Karpas-422 (cell line): ENCODE measurements at regions not wholly inside any gene's neighbourhood (a gene's known extent, or its start where the extent isn't known, plus 50 kb on each side); places are given as distances from the start of the nearest gene placed in this dataset.
A peak's percentile ranks its signal among the peaks of the same experiment; 100 is the strongest.
"Not testable (repeated sequence)": the region's sequence is repeated elsewhere in the genome, so short reads cannot be mapped to it uniquely, and the experiment has no call there.

Experiments used
- DNase-seq: peaks from one replicate; pipeline ENCODE4 v3.0.0-alpha.2; 2015
- H2AFZ ChIP-seq: fragments of 200-600 bp; sonication (generic); 2 replicates; pipeline ENCODE4 v1.6.1; 2014; ENCODE audit warnings: antibody characterized with exemption, low read length, mixed read lengths
- H3K27ac ChIP-seq: fragments of 200-600 bp; sonication (generic); 2 replicates; pipeline ENCODE4 v1.5.1; 2014; ENCODE audit warnings: mild to moderate bottlenecking, low read length, moderate library complexity
- H3K27me3 ChIP-seq: fragments of 200-600 bp; sonication (generic); 2 replicates; pipeline ENCODE4 v1.6.1; 2014; ENCODE audit warnings: low read length, mixed read lengths
- H3K36me3 ChIP-seq: fragments of 200-600 bp; sonication (generic); 2 replicates; pipeline ENCODE4 v1.6.1; 2014; ENCODE audit warnings: low read length, mixed read lengths; ENCODE audit not compliant: insufficient read depth
- H3K4me1 ChIP-seq: fragments of 200-600 bp; sonication (generic); 2 replicates; pipeline ENCODE4 v1.6.1; 2014; ENCODE audit warnings: mild to moderate bottlenecking, low read length, mixed read lengths
- H3K4me2 ChIP-seq: fragments of 200-600 bp; sonication (generic); 2 replicates; pipeline ENCODE4 v1.6.1; 2014; ENCODE audit warnings: low read length, low read depth, mild to moderate bottlenecking; ENCODE audit not compliant: poor library complexity, severe bottlenecking
- H3K4me3 ChIP-seq: fragments of 200-600 bp; sonication (generic); 2 replicates; pipeline ENCODE4 v1.5.1; 2014; ENCODE audit warnings: mild to moderate bottlenecking, antibody characterized with exemption, low read length, mixed read lengths
- H3K79me2 ChIP-seq: fragments of 200-600 bp; sonication (generic); 2 replicates; pipeline ENCODE4 v1.6.1; 2014; ENCODE audit warnings: mild to moderate bottlenecking, low read length, mixed read lengths
- H3K9ac ChIP-seq: fragments of 200-600 bp; sonication (generic); 2 replicates; pipeline ENCODE4 v1.6.0; 2014; ENCODE audit warnings: low read length
- H3K9me2 ChIP-seq: fragments of 200-600 bp; sonication (generic), shearing (Covaris generic); replicated peaks from 2 replicates; pipeline ENCODE4 v1.6.0; 2014; ENCODE audit warnings: mild to moderate bottlenecking, low read length, moderate library complexity; ENCODE audit not compliant: insufficient read depth
- H3K9me3 ChIP-seq: fragments of 300-700, 200-600 bp; sonication (generic); 2 replicates; pipeline ENCODE4 v1.6.1; 2014; ENCODE audit warnings: low read length, mixed read lengths
- H4K20me1 ChIP-seq: fragments of 200-600 bp; sonication (generic); 2 replicates; pipeline ENCODE4 v1.6.1; 2014; ENCODE audit warnings: mild to moderate bottlenecking, antibody characterized with exemption, low read length, low read depth; ENCODE audit not compliant: insufficient read depth

DNA sequence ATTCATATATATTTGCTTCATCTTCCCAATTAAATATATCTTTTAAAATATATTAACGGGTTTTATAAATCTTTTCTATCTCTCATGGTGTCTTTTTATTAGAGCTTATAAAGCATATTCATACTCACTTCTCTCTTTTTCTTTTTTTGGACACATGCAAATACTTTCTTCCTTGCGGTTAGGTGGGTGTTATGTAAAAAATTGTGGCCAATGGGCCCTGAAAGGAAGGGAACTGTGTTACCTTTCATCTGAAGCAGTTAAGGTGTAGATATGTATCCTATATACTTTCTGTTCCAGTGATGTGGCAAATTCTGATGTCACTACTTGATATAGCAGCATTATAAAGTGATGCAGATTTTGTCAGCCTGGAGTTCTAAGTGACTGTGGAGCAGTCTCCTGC lies 714.5 kb downstream of the PLCL1 start:
- Histone ChIP-seq H4K20me1 (no peaks in the 10 kb centered on the region), H3K27ac (no peak overlapping the region), H3K4me3 (no peak overlapping the region), H3K4me2 (peak overlapping the region; percentile 55), H3K36me3 (no peaks in the 10 kb centered on the region), H3K4me1 (peaks cover 19% of the 10 kb centered on the region), H3K79me2 (no peaks in the 10 kb centered on the region), H2AFZ (no peak overlapping the region), H3K9ac (no peak overlapping the region), H3K9me2 (no peaks in the 10 kb centered on the region), H3K9me3 (no peaks in the 10 kb centered on the region; the same call in 1 of the 2 replicates), H3K27me3 (no peaks in the 10 kb centered on the region)
- DNase-seq = peak; percentile 69

- no peak overlapping the region for H3K9ac ChIP-seq
- no peaks in the 10 kb centered on the region for H3K9me2 ChIP-seq
- H3K27ac ChIP-seq = no peak overlapping the region
- no peak overlapping the region for H3K4me3 ChIP-seq
- no peaks in the 10 kb centered on the region for H3K79me2 ChIP-seq
- no peaks in the 10 kb centered on the region; the same call in 1 of the 2 replicates for H3K9me3 ChIP-seq
- no peak overlapping the region for H3K4me2 ChIP-seq
- peaks cover 19% of the 10 kb centered on the region for H3K4me1 ChIP-seq
- no peak overlapping the region for H2AFZ ChIP-seq
- no peaks in the 10 kb centered on the region for H3K36me3 ChIP-seq
- no peaks in the 10 kb centered on the region for H4K20me1 ChIP-seq
- DNase-seq = no peak
- H3K27me3 ChIP-seq = no peaks in the 10 kb centered on the region
Observed at GRCh38 chr2:198517976-198518375, 713.6 kb downstream of the PLCL1 start.

DNA sequence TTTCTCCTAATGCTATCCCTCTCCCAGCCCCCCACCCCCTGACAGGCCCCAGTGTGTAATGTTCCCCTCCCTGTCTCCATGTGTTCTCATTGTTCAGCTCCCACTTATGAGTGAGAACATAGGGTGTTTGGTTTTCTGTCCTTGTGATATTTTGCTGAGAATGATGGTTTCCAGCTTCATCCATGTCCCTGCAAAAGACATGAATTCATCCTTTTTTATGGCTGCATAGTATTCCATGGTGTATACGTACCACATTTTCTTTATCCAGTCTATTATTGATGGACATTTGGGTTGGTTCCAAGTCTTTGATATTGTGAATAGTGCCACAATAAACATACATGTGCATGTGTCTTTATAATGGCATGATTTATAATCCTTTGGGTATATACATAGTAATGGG lies 704.2 kb downstream of the PLCL1 start:
- not testable (repeated sequence) for H3K9me2 ChIP-seq, H3K36me3 ChIP-seq, H4K20me1 ChIP-seq, H3K4me3 ChIP-seq, H2AFZ ChIP-seq, H3K79me2 ChIP-seq, DNase-seq, H3K9me3 ChIP-seq, H3K4me2 ChIP-seq, H3K4me1 ChIP-seq, H3K27ac ChIP-seq, H3K27me3 ChIP-seq, H3K9ac ChIP-seq

DNA sequence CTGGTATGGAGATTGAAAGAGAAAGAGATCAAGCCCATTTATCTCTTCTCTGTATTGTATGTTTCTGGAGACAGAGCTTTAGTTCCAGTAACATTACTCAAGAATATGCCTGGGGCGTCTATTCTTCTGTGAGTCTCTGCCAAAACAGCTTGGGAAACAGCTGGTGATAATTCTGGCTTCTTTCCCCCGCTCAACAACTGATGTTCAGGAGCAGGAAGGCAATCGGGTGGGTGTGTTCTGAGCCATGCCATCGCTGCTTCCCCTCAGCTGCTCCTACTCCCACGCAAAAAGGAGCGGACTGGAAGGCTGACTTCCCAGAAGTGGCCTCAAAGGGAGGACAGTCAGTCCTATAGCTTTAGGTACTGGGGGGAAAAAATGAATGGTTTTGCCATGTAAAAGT lies 695.1 kb downstream of the PLCL1 start:
- H3K36me3 ChIP-seq = no peaks in the 10 kb centered on the region
- no peak overlapping the region for H3K4me3 ChIP-seq
- H3K79me2 ChIP-seq = no peaks in the 10 kb centered on the region
- no peaks in the 10 kb centered on the region for H3K27me3 ChIP-seq
- no peak overlapping the region for H3K27ac ChIP-seq
- no peaks in the 10 kb centered on the region for H3K9me2 ChIP-seq
- H3K4me1 ChIP-seq = no peaks in the 10 kb centered on the region
- no peak overlapping the region for H3K9ac ChIP-seq
- no peak for DNase-seq
- H4K20me1 ChIP-seq = no peaks in the 10 kb centered on the region
- H2AFZ ChIP-seq = no peak overlapping the region
- H3K4me2 ChIP-seq = no peak overlapping the region
- no peaks in the 10 kb centered on the region for H3K9me3 ChIP-seq

DNA sequence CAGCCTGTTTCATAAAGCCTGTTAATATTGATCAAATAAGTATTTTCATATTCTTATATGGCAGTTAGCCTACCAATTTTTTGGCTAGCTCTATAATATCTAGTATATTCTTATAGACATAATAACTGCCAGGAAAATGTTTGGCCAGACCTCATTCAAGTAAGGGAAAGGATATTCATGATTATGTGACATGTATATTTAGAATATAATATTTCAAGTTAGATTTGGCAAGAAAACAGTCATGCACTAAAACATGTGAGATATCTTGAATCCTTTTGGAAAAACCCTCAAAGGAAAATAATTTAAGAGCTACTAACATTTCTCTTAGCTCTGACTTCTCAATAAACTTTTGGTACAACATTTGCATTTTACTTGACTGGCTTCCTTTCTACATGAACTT lies 694.1 kb downstream of the PLCL1 start:
- Histone ChIP-seq H3K4me3 (no peak overlapping the region), H3K9me2 (no peaks in the 10 kb centered on the region), H3K27me3 (no peaks in the 10 kb centered on the region), H3K27ac (no peak overlapping the region), H3K4me1 (no peaks in the 10 kb centered on the region), H3K79me2 (no peaks in the 10 kb centered on the region), H2AFZ (no peak overlapping the region), H3K4me2 (no peak overlapping the region), H4K20me1 (no peaks in the 10 kb centered on the region), H3K9me3 (no peaks in the 10 kb centered on the region), H3K9ac (no peak overlapping the region), H3K36me3 (no peaks in the 10 kb centered on the region)
- no peak for DNase-seq

DNA sequence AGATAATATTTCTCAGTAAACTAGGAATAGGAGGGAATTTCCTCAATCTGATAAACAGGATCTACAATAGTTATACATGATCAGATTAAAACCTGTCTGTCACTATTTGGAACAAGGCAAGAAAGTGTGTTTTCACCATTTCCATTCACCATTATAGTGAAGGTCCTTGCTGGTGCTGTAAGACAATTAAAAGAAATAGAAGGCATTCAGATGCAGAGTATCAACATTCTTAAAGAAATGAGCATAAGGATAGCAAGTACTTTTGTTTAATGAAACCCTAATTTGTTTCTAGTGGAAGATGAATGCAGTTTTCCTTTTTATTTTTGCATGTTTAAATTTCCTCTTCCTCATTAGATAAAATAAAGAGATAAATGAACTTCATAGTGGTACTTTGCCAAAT lies 693.7 kb downstream of the PLCL1 start:
- Histone ChIP-seq H3K9me2 (no peaks in the 10 kb centered on the region), H2AFZ (no peak overlapping the region), H3K9ac (no peak overlapping the region), H4K20me1 (no peaks in the 10 kb centered on the region), H3K9me3 (no peaks in the 10 kb centered on the region), H3K4me3 (no peak overlapping the region), H3K27me3 (no peaks in the 10 kb centered on the region), H3K27ac (no peak overlapping the region), H3K36me3 (no peaks in the 10 kb centered on the region), H3K4me1 (no peaks in the 10 kb centered on the region), H3K79me2 (no peaks in the 10 kb centered on the region), H3K4me2 (no peak overlapping the region)
- DNase-seq = no peak

- no peaks in the 10 kb centered on the region for H3K36me3 ChIP-seq
- no peak overlapping the region for H3K9ac ChIP-seq
- no peaks in the 10 kb centered on the region for H4K20me1 ChIP-seq
- H2AFZ ChIP-seq = no peak overlapping the region
- no peak overlapping the region for H3K4me3 ChIP-seq
- no peaks in the 10 kb centered on the region for H3K9me3 ChIP-seq
- no peaks in the 10 kb centered on the region for H3K9me2 ChIP-seq
- no peaks in the 10 kb centered on the region for H3K27me3 ChIP-seq
- H3K4me1 ChIP-seq = no peaks in the 10 kb centered on the region
- DNase-seq = no peak
- H3K79me2 ChIP-seq = no peaks in the 10 kb centered on the region
- H3K4me2 ChIP-seq = no peak overlapping the region
- no peak overlapping the region for H3K27ac ChIP-seq
Observed at GRCh38 chr2:198494931-198495330, 690.5 kb downstream of the PLCL1 start.

GRCh38 chr2:198490748-198491147 lies 686.4 kb downstream of the PLCL1 start:
- H3K9me3 ChIP-seq = no peaks in the 10 kb centered on the region
- H4K20me1 ChIP-seq = no peaks in the 10 kb centered on the region
- no peaks in the 10 kb centered on the region for H3K79me2 ChIP-seq
- no peak overlapping the region for H3K4me2 ChIP-seq
- no peak for DNase-seq
- H3K9ac ChIP-seq = no peak overlapping the region
- no peak overlapping the region for H3K4me3 ChIP-seq
- no peak overlapping the region for H3K27ac ChIP-seq
- no peaks in the 10 kb centered on the region for H3K4me1 ChIP-seq
- H3K27me3 ChIP-seq = no peaks in the 10 kb centered on the region
- H2AFZ ChIP-seq = no peak overlapping the region
- H3K36me3 ChIP-seq = no peaks in the 10 kb centered on the region
- H3K9me2 ChIP-seq = no peaks in the 10 kb centered on the region

- no peaks in the 10 kb centered on the region for H3K9me2 ChIP-seq
- no peaks in the 10 kb centered on the region for H3K27me3 ChIP-seq
- H3K9ac ChIP-seq = no peak overlapping the region
- H3K4me1 ChIP-seq = no peaks in the 10 kb centered on the region
- no peak overlapping the region for H3K27ac ChIP-seq
- H3K4me3 ChIP-seq = no peak overlapping the region
- no peak overlapping the region for H2AFZ ChIP-seq
- H3K9me3 ChIP-seq = no peaks in the 10 kb centered on the region
- H3K4me2 ChIP-seq = no peak overlapping the region
- DNase-seq = no peak
- H4K20me1 ChIP-seq = no peaks in the 10 kb centered on the region
- H3K36me3 ChIP-seq = no peaks in the 10 kb centered on the region
- H3K79me2 ChIP-seq = no peaks in the 10 kb centered on the region
Observed at GRCh38 chr2:198488964-198489363, 684.6 kb downstream of the PLCL1 start.
